Right renal cortex interstitium (tissue), 3 donors: ENCODE measurements at regions not wholly inside any gene's neighbourhood (a gene's known extent, or its start where the extent isn't known, plus 50 kb on each side); places are given as distances from the start of the nearest gene placed in this dataset.
"Not testable (repeated sequence)": the region's sequence is repeated elsewhere in the genome, so short reads cannot be mapped to it uniquely, and the experiment has no call there.

Experiments
- DNase-seq, 3 donors: peaks; one replicate each; pipeline ENCODE4 v3.0.0-alpha.2; 2013; ENCODE audit warnings: low read depth in 3 of 3, low spot score in 2 of 3

DNA sequence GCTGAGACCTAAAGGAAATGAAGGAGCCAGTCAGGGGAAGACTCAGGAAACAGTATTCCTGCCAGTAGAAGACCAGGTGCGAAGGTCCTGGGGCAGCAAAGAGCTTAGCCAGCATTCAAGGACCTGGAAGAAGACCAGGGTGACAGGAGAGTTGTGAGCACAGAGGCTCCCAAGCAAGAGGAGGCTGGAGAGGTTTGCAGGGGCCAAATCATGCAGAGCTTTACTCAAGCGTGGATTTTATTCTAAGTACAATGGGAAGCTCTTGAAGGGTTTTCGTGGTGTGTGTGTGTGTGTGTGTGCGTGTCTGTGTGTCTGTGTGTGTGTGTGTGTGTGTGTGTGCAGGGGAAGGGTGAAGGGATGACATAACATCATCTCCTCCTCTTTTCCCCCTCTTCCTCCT, 200.7 kb upstream of the IRF2BP2 start:
- DNase-seq: not testable (repeated sequence)

DNA sequence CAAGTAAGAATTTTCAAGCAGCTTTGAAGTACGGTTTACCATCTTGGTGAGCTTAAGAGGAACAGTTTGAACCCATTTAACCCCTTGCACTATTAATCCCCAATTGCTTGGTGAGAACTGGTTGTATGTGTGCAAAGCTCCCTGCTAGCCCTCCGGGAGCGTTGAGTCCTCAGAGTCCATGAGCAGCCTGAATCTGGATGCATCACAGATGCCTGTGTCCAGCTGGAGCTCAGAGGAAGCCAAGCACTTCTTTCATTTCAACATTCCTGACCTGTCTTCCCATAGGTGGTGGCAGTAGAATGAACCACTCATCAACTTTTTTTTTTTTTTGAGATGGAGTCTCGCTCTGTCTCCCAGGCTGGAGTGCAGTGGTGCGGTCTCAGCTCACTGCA, 199.9 kb upstream of the IRF2BP2 start:
- not testable (repeated sequence) for DNase-seq

DNA sequence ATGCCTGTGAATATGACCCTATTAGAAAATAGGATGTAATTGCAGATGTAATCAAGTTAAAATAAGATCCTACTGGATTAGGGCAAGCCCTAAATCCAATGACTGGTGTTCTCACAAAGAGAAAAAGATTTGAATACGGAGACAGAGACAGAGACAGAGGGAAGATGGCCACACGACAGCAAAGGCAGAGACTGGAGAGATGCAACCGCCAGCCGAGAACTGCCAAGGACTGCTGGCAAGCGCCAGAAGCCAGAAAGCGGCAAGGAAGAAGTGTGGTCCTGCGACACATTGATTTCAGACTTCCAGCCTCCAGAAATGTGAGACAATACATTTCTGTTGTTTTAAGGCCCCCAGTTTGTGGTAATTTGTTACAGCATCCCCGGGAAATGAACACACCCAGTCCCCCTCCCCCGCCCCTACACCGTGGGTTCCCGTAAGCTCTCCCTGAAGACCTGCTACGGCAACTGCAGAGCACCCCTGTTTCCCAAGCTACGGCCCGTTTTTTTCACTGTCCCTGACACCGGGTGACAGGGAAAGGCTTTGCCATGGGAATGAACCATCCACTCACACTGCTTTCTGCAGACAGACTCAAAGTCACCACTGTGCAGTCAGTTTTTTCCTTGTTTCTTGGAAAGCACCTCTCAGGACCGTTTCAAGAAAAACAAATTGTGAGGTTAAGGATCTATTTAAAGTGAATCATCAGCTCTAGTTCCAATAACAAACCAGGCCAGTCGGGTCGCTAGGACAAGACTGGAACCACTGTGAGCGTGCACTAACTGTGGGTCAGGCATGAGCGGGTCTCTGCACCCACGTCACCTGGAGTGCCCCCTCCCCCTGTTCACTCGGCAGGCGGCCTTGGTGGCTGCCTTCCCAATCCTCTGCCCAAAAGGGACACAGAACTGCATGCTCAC, 199.2 kb upstream of the IRF2BP2 start:
- DNase-seq: not testable (repeated sequence)

DNA sequence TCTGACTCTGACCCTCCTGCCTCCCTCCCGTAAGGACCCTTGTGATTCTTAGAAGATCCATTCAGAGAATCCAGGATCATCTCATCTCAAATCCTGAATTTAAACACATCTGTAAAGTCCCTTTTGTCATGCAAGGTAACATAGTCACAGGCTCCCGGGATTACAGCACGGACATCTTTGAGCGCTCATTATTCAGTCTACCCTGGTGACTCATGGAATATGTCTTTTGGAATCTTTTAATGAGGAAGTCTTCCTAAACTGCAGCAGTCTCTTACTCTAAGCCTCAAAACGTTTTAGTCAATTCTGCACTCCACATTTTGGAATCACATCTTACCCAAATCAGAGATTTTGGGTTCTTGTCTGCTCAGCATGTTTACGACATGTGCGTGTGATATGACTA, 198.5 kb upstream of the IRF2BP2 start:
- not testable (repeated sequence) for DNase-seq

DNA sequence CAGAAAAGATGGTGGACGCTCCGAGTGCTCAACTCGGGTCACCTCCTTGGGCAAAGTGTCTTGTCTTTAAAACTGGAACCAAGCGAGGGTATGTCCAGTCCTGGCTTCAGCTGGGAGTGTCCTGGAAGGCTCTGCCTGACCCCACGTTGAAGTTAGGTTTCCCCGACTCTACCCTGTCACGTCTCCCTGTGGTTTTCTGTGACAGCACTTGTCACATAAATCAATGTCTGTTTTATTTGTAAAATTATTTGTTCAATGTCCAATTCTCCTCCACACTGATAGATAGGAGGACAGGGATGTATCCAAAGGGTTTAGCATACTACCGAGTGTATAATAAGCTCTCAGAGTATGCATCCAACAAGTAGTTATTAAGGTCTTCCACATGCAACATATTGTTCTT, 197.7 kb upstream of the IRF2BP2 start:
- DNase-seq: not testable (repeated sequence)

DNA sequence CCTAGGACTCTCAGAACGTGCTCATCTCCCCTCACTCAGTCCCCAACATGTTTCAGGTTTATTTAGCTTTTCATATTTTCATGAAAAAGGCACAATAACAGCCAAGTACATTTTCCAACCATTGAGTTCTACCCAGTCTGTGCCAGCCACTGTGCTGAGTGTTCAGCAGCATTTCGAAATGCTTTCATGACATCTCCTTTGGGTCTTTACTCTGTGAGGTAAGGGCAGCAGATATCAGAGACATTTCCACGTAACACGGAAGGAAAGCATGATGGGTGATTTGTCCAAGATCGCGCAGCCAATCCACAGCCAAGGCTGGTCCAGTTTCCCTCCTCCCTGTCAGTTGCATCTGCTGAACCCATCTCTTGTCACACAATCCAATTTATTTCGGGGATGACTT, 192.6 kb upstream of the IRF2BP2 start:
- DNase-seq: not testable (repeated sequence)

DNA sequence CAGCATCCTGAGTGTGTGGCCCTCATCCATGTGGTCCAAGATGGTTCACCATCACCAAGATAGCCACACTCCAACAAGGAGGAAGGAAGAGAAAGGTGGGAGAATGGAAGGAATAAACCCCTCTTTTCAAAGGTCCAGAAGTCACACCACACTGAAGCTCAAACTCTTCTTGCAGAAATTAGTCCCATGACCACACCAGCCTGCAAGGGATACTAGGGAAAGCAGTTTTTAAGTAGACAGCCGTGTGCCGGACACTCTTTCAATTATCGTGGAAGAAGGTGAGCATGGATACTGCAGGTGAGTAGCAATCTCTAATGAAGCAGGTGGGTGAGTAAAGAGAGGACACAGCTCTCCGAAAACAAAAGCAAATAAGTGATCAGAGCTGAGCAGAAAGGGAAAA, 191.7 kb upstream of the IRF2BP2 start:
- DNase-seq: not testable (repeated sequence)

DNA sequence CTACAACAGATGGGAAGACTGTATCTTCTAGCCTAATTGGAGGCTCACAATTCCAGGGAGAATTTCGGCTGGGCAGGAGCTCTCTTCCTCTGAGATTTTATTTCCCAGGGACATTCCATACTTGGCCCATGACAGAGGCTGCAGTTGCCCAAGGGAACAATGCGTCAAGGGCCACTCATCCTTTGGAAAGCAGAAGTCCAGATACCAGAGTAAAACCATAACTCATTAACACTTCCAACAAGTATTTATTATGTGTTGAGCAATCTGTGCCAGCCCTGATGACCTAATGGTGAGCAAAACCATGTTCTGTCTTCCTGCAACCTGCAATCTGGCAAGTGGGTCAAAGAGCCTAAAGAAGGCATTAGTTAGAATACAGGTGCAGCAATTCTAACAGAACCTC, 191.2 kb upstream of the IRF2BP2 start:
- not testable (repeated sequence) for DNase-seq

DNA sequence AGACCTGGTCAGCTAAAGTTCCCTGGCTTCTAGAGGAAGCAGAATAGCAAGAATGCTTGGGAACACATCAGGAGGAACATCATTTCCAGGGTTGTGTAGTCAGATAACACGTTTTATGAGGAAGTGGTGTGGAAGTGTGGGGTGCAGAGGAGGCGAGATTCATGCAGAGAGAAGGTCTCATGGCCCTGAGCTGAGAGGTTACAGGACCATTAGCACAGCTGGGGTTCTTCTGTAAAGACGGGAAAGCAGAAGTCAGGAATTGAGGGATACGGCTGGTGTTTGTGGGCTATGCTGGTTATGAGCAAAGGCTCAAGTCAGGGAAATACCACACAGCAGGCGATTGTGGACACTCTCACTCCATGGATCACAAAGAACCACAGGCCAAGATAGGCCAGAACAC, 190.6 kb upstream of the IRF2BP2 start:
- not testable (repeated sequence) for DNase-seq

DNA sequence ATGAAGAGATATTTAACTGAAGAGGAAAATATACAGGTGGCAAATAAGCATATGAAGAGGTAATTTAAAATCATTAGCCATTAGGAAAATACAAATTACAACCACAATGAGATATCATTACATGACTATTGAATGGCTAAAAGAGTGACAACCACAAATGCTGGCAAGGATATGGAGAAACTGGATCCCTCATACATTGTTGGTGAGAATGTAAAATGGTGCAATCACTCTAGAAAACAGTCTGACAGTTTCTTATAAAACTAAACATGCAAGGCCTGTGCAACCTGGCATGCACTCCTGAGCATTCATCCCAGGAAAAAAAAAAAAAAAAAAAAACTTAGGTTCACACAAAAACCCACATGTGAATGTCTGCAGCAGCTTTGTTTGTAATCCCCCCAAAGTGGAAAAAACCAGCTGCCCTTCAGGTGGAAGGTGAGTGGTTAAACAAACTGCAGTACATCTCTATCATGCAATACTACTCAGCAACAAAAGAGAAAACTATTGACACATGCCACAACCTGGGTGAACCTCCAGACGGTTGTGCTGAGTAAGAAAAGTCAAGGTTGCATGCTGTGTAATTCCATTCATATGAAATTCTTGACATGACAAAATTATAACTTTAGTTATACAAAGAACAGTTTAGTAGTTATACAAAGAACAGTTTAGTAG, 189.2 kb upstream of the IRF2BP2 start:
- DNase-seq: not testable (repeated sequence)

DNA sequence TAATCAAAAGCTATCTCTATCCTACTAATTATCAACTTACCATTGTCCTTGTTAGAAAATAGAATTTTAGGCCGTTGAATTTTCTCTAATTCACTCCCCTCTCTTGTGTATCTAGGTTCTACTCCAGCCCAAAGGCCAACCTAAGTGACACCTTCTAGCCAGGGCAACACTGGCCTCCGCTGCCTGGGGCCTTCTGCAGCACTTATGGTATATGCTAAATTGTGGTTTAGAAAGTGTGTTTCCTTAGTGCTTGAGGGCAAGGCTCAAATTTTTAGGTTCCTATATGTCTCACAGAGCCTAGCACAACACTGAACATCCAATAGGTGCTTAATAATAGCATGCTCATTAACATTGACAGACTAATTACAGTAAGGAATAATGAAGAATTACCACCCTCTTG, 187.2 kb upstream of the IRF2BP2 start:
- DNase-seq: not testable (repeated sequence)

DNA sequence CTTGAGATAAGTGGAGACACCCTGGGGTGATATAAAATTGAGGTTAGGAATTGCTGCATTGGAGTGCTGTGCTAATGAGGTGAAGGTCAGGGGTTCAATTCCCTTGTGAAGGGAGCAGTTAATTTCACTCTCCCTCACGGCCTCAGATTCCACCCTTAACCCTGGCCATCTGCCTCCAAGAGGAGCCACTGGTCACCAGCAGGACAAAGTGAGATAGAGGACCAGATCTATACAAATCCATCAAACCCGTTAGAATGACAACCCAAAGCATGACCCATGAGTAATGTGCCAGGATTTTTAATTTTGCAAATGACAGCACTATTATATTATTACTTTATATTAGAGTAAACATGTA, 186.4 kb upstream of the IRF2BP2 start:
- DNase-seq: not testable (repeated sequence)

DNA sequence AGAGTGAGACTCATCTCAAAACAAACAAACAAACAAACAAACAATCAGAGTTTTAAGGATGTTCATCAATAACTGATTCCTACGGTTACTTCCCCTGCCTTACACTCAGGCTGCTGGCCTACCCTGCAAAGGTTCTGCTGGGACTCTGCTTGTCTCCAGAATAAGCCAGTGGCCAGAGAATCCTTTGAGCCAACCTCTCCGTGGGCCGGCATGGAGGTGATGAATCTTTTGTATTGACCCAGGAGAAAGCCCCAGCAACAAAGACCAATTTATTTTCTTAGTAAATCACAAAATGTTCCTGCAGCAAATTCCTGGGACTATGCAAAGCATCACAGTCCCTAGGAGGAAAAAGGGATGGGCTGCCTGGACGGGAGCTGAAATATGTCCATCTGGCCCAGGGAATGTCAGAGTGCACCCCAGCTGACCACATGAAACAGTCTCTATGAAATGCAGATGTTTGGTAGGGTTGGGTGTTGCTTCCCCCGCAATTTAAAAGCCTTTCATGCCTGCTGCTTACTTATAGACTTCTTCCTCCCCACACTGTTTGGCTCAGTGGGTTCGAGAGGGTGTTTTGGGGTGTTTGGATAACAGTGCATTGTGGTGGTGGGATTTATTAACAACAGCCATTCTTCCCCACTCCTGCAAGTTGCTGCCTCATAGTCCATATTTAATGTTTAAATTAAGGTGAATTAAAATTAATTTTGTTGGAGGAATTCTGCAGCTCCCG, 185.9 kb upstream of the IRF2BP2 start:
- not testable (repeated sequence) for DNase-seq

DNA sequence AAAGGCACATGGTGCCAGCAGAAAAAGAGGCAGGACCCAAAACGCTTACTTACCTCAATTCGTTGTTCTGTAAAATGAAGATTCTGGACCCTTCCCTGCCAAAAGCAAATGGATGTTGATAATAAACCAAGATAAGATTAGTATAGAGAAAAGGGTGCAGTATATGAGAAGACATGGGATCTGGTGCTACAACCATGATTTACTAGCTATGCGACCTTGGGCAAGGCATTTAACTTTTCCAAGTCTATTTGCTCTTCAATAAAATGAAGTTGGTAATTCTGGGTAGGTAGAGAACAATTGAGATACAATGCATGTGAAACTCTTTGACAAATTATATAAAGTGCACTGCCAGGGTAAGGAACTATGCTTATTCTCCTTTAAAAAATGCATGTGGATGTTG, 185.0 kb upstream of the IRF2BP2 start:
- DNase-seq: not testable (repeated sequence)

DNA sequence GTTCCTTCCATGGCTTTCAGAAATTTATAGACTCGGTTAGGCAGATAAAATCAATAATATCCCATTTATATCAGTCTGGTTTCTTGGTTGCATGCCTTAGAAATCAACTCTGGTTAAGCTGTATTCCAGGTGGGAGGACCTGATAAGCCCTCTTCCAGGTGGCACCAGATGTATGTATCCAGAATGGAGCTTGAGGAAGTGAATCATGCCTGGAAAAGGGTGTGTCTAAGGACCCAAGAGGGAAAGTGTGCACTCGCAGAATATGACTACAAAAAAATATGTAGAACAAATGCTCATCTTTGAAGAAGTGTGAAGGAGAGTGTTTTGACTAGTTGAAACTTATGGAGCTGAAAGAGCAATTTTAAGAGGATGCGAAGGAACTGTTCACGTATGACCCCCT, 184.5 kb upstream of the IRF2BP2 start:
- DNase-seq: not testable (repeated sequence)

DNA sequence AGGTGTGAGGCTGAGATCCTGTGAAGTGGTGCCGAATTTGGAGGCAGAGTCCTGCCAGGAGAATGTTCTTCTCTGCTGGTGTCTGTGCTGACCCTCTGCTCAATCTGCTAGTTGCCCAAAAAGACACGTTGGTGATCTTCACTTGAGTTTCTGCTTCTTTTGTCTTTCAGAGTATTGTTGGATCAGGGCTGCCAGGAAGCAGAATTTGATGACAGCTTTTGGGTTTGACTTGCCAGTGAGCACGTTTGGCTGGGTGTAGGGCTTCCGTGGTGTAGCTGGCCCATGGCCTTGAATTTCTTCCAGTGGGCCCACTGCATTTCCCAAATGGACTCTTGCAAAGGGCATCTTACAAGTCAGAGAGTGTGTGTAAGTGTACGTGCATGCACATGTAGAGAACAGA, 183.9 kb upstream of the IRF2BP2 start:
- not testable (repeated sequence) for DNase-seq

DNA sequence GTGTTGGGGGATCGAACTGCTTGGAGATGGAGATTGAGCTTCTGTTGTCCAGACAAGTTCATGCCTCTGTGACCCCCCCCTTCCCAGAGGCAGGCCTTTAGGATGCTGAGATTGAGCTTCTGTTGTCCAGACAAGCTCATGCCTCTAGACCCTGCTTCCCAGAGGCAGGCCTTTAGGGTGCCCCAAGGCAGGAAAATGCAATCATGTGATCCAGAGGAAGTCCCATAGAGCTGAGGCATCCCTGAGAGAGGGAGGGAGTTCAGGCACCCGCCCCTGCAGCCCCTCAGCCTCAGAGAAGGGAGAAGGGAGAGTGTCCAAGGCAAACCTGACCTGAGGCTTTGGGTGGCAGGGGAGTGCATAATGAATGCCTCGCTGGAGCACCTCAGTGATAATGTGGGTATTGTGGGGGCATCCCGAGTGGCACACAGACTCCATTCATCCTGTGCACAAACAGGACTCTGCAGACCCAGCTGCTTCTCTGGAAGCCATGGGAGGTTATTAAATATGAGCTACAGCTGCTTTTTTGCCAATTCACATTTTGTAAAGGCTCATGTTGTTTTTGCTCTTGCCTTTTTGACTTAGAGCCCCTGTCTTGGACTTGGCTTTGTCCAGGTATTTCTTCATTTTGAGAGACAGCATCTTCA, 182.4 kb upstream of the IRF2BP2 start:
- DNase-seq: not testable (repeated sequence)

DNA sequence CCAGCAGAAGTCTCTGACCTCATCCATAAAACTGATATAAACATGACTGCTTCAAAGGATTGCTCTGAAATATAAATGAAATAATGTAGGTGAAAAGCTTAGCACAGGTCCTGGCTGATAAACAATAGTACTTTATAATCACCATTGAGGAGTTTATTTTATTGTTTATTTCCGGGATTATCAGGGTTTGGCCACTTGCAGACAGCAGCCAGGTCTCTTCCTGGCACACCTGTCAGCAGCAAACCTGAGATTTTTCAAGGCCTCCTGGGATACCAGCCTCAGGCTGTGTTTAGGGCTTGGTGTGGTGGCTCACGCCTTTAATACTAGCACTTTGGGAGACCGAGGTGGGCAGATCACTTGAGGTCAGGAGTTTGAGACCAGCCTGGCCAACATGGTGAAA, 181.6 kb upstream of the IRF2BP2 start:
- DNase-seq: not testable (repeated sequence)

DNA sequence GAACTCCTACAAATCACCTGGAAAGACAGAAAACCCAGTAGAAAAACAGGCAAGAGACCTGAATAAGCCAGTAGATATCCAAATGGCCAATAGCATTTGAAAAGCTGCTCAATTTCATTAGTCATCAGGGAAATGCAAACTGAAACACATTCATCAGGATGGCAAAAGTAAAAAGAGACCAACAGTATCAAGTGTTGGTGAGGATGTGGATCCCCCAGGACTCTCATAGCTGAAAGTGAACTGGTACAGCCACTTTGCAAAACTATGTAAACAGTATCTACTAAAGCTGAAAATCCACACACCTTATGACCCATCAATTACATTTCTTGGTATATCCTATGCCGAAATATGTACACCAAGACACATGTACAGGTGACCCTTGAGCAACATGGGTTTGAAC, 180.4 kb upstream of the IRF2BP2 start:
- not testable (repeated sequence) for DNase-seq

DNA sequence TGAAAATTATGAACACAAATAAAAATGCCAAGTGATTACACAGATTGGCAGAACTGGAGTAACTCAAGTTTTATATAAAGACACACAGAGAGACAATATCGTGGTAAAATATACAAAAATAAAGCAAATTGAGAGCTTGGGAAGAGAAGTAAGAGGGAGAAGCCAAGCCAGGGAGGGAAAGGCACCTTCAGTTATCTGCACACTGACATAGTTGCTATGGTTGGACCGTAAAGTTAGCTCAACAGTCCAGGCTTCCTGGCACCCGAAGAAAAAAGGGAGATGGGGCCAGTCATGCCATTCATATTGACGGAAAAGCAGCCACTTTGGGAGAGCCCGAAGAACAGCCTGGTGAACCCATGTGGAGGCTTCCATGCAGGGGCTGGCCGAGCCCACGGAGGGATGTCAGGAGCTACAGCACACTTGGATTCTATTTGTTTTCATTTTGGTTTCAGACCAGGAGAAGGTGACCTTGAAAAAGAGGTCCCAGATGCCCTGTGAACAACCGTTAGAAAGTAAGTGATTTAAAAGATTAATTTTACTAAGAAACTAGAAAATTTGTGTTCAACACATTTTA, 177.1 kb upstream of the IRF2BP2 start:
- not testable (repeated sequence) for DNase-seq
